Mesothelial cell of epicardium (in vitro differentiated cells): ENCODE measurements at regions not wholly inside any gene's neighbourhood (a gene's known extent, or its start where the extent isn't known, plus 50 kb on each side); places are given as distances from the start of the nearest gene placed in this dataset.

Experiments used
- DNase-seq, 2 experiments: peaks; one replicate each; pipeline ENCODE4 v3.0.0; 2021; ENCODE audit warnings: low spot score in 2 of 2; ENCODE audit not compliant: unreplicated experiment in 2 of 2
- H3K27ac Mint-ChIP-seq: 2 replicates; pipeline ENCODE4 v1.8.0; 2021; ENCODE audit warnings: mixed read lengths
- H3K27me3 Mint-ChIP-seq: 2 replicates; pipeline ENCODE4 v1.8.0; 2021; ENCODE audit warnings: low read depth, mixed read lengths
- H3K36me3 Mint-ChIP-seq: 2 replicates; pipeline ENCODE4 v1.8.0; 2021; ENCODE audit warnings: mixed read lengths
- H3K4me1 Mint-ChIP-seq: 2 replicates; pipeline ENCODE4 v1.8.0; 2021; ENCODE audit warnings: mixed read lengths
- H3K4me3 Mint-ChIP-seq: 2 replicates; pipeline ENCODE4 v1.8.0; 2021; ENCODE audit warnings: mild to moderate bottlenecking, moderate library complexity, mixed read lengths
- H3K9me3 Mint-ChIP-seq: 2 replicates; pipeline ENCODE4 v1.8.0; 2021; ENCODE audit warnings: mixed read lengths
- CTCF ChIP-seq: fragments of 200-600 bp; sonication (generic); IDR thresholded peaks from one replicate; pipeline ENCODE4 v1.5.0; 2021; ENCODE audit warnings: antibody characterized with exemption; ENCODE audit not compliant: unreplicated experiment

GRCh38 chr2:45218297-45218696 lies 209.0 kb upstream of the SIX2 start:
- Mint-ChIP-seq H3K27me3 (peaks cover 27% of the 10 kb centered on the region), H3K4me3 (no peak overlapping the region), H3K9me3 (peaks cover 15% of the 10 kb centered on the region), H3K4me1 (no peaks in the 10 kb centered on the region), H3K27ac (no peak overlapping the region), H3K36me3 (no peaks in the 10 kb centered on the region)
- DNase-seq, result no peak
- TF ChIP-seq CTCF, result no peak

- Mint-ChIP-seq H3K4me3 (no peak overlapping the region), H3K9me3 (peaks cover 15% of the 10 kb centered on the region), H3K36me3 (no peaks in the 10 kb centered on the region), H3K27ac (no peak overlapping the region), H3K27me3 (peaks cover 17% of the 10 kb centered on the region), H3K4me1 (no peaks in the 10 kb centered on the region)
- TF ChIP-seq CTCF, result no peak
- DNase-seq, result no peak
Observed at GRCh38 chr2:45216118-45216517, 206.9 kb upstream of the SIX2 start.

GRCh38 chr2:45214550-45214949 lies 205.3 kb upstream of the SIX2 start:
- H3K27me3 Mint-ChIP-seq, result peaks cover 7% of the 10 kb centered on the region
- peaks cover 15% of the 10 kb centered on the region for H3K9me3 Mint-ChIP-seq
- DNase-seq, result no peak
- no peak overlapping the region for H3K4me3 Mint-ChIP-seq
- H3K27ac Mint-ChIP-seq, result no peak overlapping the region
- H3K4me1 Mint-ChIP-seq, result no peaks in the 10 kb centered on the region
- no peak for TF ChIP-seq CTCF
- no peaks in the 10 kb centered on the region for H3K36me3 Mint-ChIP-seq

- TF ChIP-seq CTCF, result no peak
- Mint-ChIP-seq H3K27ac (no peak overlapping the region), H3K9me3 (peaks cover 15% of the 10 kb centered on the region), H3K27me3 (peaks cover 8% of the 10 kb centered on the region), H3K36me3 (no peaks in the 10 kb centered on the region), H3K4me3 (no peak overlapping the region), H3K4me1 (no peaks in the 10 kb centered on the region)
- DNase-seq, result no peak
Observed at GRCh38 chr2:45212953-45213635, 203.8 kb upstream of the SIX2 start.

- Mint-ChIP-seq H3K27ac (no peak overlapping the region), H3K4me1 (no peaks in the 10 kb centered on the region), H3K4me3 (no peak overlapping the region), H3K36me3 (no peaks in the 10 kb centered on the region), H3K27me3 (peaks cover 6% of the 10 kb centered on the region), H3K9me3 (peaks cover 9% of the 10 kb centered on the region)
- TF ChIP-seq CTCF, result no peak
- no peak for DNase-seq
Observed at GRCh38 chr2:45211636-45212035, 202.4 kb upstream of the SIX2 start.
